Activated CD4-positive, alpha-beta T cell treated with anti-CD3 and anti-CD28 coated beads, Interleukin-2, amount 50 U/mL, for 4 hours (primary cell): ENCODE measurements at regions not wholly inside any gene's neighbourhood (a gene's known extent, or its start where the extent isn't known, plus 50 kb on each side); places are given as distances from the start of the nearest gene placed in this dataset.
A peak's percentile ranks its signal among the peaks of the same experiment; 100 is the strongest.
"Not testable (repeated sequence)": the region's sequence is repeated elsewhere in the genome, so short reads cannot be mapped to it uniquely, and the experiment has no call there.

Source experiments
- DNase-seq, 2 experiments: peaks; one replicate each; pipeline ENCODE4 v3.0.0-alpha.2; 2020

DNA sequence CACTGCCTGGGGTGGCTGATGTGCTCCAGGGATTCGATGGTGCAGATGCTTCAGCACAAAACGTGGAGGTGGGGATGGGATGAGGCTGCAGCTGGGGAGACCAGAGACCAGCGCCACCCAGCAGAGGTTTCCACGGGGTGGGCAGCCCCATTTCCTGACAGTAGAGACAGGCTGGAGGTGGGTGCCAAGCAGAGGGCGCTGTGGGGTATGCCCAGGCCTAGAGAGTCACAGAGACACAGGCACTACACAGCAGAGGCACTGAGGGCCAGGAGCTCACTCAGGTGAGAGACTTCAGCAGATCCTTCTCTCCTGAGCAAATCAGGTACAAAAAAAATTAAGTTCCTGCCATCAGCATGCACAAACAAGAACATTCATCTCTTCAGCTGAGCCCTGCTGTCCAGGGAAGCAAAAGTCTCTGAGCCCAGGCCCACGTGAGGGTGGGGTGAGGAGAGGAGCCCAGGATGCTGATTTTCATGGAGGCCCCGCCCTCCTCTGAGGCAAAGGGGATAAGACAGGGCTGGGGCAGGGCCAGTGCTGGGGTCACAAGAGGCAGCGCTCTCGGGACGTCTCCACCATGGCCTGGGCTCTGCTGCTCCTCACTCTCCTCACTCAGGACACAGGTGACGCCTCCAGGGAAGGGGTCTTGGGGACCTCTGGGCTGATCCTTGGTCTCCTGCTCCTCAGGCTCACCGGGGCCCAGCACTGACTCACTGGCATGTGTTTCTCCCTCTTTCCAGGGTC, 53.1 kb downstream of the GGTLC2 start:
- no peak for DNase-seq

DNA sequence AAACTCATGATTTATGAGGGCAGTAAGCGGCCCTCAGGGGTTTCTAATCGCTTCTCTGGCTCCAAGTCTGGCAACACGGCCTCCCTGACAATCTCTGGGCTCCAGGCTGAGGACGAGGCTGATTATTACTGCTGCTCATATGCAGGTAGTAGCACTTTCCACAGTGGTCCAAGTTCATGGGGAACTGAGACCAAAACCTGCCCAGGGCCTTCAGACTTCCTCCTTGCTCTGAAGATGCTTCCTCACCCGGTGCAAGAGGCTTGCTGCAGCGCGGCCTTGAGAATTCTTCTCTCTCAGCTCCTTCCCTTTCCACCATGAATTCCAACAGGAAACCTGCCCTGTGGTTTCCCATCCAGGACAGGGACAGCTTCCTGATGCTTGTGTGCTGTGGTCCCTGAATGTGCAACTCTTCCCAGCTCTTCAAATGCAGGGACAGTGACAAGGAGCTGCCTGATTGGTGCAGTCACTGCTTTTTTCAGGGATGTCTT, 53.9 kb downstream of the GGTLC2 start:
- no peak for DNase-seq

DNA sequence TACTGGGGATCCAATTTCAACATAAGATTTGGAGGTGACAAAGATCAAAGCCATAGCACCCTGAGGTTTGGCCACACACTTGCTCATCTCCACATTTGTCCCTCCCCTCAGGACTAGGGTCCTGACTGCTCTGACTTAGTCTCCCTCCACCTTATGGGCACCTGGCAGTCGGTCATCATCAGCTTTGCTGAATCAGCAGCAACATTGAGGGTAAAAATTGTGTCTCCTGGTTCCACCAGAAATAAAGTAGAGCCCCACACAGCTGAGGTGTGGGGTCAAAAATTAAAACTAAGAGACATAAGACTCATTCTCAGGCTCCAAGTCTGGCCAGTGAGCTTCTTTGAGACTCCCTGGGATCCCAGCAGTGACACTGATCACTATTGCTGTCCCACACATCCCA, 56.2 kb downstream of the GGTLC2 start:
- DNase-seq = no peak

DNA sequence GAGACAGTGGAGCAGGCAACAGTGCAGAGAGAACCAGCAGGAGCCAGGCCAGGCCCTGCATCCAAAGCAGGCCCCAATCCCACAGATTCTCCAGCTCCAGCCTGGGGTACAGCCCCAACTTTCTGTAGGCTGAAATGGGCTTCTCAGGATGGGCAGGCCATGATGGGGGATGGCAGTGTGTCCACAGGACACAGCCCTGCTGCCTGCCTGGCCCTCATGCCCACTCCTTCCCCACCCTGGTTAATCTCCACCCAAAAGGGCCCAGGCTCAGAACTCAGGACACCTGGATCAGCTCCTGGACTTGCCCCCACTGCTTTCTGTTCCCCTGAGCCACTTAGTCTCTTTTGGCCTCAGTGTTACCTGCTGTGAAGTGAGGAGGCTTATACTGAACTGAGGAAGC, 57.1 kb downstream of the GGTLC2 start:
- DNase-seq = not testable (repeated sequence)

DNA sequence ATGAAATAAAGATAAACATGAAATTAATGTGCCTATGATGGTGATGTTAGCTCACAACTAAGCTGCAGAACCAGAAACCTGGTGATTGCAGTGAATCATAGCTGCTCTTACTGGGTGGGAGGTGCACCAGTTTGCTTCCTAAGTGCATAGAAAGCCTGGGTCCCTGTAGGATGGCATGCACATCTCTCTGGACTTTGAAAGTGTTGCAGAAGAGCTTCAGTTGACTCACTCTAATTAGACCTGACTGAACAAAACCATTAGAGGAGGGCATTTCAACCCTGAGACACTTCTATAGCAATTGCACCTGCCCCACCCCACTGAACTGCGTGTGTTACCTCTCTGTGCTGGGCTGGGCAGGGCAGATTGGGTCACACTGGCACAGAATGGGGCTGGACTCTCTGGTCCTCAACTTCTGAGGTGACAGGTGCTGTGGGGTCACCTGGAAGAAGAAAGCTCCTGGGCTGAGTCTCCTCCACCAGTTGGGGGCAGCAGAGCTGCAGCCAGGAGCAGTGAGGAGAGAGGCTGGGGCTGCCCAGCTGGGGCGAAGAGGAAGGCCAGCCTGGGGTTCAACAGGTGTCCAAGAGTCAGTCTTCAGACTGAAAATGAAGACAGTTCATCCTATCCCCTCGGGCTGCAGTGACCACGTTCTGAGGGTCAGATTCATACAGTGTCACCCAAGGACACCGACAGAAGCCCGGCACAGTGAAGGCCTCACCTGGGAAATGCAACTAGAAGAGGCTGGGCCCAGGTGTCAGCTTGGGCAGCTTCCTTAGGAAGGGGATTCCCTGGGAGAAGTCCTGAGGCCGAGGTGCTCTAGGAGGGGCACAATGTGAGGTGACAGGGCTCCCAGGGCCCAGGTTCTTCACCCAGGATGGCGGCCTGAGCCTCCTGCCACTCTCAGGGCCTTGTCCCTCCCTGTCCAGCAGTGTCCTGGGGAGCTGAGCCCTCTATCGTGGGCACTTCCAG, 58.1 kb downstream of the GGTLC2 start:
- no peak for DNase-seq

DNA sequence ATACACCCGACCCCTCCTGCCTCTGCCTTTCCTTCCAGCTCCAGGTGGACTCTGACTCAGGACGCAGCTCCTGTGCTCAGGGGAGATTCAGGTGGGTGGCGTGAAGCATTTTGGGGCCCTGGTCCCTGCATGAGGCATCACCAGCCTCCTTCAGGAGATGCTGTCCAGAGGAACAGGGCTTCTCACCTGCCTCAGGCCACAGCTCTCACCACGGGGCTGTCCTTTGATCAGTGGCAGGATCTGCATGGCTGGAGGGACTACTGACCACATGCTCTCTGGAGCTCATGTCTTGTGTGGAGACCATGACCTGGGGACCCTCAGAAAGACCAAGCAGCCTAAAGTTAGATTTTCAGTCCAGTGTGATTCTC, 58.8 kb downstream of the GGTLC2 start:
- no peak for DNase-seq

DNA sequence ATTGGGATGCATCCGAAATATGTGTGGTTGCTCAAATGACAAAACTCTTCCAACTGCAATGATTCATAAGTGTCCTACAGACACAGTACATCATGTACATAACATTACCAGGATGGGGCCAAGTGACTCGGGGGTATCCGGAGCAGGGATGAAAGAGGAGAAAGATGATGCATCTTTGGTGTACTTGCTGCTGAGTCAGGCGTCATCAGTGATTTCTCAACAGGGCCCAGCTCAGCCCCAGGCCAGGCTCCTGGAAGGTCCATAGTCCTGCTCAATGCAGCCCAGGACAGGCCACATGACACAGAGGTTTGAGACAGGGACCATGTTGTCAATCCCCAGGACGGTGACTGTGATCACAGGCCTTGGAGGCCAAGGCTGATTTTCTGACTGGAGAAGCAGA, 59.3 kb downstream of the GGTLC2 start:
- DNase-seq = no peak

DNA sequence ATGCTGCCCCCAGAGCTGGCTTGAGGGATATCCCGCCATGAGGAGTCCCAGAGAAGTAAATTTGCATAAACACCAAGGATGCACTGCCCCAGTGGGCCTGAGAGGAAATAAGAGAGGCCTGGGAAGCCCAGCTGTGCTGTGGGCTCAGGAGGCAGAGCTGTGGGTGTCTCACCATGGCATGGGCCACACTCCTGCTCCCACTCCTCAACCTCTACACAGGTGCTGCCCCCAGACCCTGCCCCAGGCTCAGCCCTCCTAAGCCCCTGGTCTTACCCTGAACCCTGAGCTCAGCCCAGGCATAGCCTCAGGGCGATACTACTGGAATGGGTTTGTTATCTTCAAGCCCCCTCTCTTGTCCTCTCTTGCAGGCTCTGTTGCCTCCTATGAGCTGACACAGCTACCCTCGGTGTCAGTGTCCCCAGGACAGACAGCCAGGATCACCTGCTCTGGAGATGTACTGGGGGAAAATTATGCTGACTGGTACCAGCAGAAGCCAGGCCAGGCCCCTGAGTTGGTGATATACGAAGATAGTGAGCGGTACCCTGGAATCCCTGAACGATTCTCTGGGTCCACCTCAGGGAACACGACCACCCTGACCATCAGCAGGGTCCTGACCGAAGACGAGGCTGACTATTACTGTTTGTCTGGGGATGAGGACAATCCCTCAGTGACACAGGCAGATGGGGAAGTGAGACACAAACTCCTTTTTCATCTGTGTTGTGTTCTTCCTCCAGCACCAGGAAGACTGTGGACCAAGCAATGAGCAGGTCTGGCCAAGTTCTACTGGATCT, 59.9 kb downstream of the GGTLC2 start:
- no peak for DNase-seq

DNA sequence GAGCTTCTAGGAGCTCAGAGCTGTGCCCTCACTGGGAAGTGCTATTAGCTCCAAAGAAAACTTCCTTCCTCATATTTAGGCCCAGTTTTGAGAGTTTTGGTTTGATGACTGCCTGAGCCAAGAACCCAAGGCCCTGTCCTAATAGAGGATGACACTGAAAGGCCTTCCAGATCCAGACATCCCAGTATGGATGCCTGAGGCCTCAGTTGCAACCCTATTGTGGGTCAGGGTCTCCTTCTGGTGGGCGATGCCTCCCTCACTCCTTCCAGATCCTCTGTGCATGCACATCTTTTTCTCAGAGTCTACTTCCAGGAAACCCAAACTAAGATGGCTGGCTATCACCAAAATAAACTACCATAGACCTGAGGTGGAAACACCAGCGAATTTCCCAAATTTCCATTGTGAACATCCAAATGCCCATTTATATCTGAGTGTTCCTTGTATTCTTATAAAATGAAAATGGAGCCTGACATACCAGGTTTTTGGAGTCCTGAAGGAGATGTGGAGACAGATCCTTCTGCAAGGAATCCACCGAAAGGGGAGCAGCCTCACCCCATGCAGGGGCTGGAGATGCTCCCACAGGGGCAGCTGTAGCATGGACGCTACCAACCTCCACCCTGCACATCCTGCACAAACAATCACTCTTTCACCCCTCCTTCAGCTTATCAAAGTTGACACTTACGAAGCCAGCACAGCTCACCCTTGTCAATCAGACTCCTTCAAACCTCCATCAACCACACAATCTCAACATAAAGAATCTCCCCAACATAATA, 61.1 kb downstream of the GGTLC2 start:
- DNase-seq = no peak

DNA sequence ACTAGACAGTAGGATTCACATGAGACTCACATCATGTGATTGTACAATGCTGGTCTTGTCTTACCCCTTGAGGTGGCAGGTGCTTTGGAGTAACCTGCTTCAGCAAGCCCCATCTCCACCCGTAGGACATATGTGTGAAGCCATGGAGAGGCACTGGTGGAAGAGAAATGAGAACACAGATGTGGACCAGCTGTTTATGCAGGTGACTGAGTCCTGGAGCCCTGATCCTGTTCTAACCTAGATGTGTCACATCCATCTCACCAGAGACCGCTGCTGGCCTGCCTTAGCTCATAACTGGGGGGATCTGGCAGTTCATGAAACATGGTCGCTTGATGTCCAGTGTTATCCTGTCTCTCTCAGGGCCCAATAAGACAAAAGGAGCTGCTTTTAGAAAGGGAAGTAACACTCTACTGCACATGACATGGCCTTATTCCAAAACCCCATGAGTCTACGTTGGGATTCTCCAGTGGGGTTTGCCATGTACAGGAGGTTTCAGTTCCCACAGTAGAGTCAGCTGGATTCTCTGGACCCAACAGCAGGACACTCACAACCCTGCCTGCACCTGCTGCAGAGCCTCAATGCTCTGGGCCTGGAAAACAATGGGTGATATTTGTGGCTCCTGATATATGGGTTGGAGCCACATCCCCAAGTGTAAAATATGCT, 62.0 kb downstream of the GGTLC2 start:
- DNase-seq = no peak

DNA sequence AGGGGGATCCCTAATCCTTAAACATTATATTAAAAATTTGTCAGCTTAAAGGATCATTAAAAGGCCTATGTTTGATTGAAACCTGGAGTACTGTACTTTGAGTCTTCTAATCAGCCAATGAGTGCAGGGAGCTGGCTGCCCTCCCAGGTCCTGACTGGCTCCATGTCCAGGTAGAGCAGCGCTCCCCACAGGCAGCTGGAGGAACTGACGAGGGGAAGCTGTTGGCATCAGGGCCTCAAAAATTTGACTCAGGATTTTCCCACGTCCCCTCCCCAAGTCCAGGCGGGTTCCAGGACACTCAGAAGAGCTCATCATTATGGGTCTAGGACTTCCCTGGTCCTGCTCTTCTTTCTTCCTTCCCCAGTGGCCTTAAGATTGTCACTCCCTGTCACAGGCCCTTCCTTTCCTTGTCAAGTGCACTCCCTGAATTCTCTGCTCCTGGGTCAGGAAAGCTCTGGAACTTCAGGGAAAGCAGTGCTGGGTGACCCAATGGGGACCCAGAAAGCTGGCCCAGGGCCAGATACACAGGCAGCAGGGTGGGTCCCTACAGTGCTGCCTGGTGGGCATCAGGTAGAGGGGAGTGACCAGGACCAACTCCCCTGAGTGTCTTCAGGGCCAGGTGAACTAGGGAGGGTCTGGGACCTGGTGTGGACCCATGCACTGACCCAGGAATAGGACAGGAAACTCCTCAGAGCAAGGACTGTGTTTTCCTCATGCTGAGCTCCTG, 65.5 kb downstream of the GGTLC2 start:
- DNase-seq = no peak

DNA sequence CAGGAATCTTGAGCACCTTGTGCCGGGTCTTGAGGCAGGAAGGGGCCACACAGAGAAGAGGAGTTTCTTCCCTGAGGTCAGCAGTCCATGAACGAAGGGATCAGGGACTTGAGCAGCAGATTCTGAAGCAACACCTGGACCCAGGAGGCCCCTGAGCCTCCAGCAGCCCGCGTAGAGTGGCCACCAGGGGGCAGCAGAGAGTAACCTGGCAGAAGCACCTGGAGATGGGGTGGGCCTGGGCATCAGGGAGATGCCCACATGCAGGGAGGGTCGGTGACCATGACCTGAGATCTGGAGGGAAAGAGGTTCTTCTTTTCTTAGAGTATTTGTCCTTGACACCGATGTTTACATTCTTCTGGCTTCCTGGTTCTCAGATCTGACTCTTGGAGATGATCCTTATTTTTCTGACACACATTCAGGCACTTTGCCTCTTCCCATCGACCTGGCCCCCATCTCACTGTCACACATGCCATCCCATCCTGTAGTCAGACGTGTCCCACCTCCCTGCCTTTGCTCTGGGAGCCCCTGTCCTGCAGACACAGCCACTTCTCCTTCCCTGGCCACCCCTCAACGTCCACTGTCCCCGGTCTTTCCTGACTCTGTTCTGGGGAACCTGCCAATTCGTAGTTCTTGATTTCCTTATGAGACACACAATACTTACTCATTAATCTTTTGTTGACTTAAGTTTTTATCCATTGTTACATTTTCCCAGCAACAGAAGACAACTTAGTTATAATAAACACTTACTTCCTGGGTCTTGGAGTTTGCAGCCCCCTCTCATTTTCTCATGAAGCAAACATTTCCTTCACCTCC, 66.5 kb downstream of the GGTLC2 start:
- DNase-seq = peak; percentile 70 to 73

DNA sequence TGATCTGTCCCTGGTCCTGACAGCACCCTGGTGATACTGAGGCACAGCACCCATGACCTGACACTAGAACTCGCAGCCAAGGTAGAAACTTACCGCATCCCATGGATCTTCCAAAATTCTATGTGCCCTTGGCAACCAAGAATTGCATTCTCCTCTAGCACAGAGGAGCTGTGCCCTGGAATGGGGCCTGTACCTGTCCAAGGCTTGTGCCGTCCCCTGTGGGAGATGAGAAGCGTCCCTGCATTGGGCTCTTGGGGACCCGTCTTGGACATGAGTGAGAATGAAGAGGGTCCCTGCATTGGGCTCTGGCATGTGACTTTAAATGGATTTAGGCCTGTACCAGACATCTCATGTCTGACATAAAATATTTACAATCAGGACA, 67.1 kb downstream of the GGTLC2 start:
- DNase-seq = no peak

DNA sequence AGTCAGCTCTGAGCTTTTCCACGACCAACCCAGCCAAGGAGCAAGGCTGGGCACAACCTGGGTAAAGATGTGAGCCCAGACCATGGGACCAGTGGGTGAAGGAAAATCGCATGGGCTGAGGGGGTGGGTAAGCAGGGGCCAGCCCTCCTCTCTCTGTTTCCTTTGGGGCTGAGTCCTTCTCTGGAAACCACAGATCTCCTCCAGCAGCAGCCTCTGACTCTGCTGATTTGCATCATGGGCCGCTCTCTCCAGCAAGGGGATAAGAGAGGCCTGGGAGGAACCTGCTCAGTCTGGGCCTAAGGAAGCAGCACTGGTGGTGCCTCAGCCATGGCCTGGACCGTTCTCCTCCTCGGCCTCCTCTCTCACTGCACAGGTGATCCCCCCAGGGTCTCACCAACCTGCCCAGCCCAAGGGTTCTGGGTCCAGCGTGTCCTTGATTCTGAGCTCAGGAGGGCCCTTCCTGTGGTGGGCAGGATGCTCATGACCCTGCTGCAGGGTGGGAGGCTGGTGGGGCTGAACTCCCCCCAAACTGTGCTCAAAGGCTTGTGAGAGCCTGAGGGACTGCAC, 67.8 kb downstream of the GGTLC2 start:
- no peak for DNase-seq

DNA sequence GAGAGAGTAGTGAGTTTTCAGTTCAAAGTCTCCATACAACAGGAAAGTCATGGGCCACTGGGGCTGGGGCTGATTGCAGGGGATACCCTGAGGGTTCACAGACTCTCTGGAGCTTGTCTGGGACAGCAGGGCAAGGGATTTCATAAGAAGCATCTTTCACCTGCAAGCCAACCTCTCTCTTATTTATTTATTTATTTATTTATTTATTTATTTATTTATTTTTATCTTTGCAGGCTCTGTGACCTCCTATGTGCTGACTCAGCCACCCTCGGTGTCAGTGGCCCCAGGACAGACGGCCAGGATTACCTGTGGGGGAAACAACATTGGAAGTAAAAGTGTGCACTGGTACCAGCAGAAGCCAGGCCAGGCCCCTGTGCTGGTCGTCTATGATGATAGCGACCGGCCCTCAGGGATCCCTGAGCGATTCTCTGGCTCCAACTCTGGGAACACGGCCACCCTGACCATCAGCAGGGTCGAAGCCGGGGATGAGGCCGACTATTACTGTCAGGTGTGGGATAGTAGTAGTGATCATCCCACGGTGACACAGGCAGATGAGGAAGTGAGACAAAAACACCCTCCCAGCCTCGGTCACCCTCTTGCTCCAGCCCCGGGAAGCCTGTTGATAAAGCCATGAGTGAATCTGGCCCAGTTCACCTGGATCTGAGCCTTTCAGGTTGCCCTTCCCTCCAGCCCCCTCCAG, 68.4 kb downstream of the GGTLC2 start:
- DNase-seq = no peak

DNA sequence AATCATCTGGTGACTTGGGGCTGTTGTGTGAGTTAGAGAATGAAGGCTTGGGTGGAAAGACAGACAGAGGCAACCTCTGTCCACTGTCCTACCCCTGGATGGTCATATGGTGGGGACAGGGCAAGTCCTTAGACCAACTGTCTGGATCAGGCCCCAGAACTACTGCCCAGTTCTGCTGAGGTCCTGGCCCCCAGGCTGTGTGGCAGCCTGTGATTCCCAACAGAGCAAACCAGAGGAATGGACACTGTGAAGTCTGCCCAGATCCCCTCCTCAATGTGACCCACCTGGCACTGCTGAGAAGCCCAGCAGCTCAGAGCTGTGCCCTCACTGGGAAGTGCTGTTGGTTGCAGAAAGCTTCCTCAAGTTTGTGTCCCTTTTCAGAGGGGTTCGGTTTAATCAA, 69.0 kb downstream of the GGTLC2 start:
- no peak for DNase-seq

DNA sequence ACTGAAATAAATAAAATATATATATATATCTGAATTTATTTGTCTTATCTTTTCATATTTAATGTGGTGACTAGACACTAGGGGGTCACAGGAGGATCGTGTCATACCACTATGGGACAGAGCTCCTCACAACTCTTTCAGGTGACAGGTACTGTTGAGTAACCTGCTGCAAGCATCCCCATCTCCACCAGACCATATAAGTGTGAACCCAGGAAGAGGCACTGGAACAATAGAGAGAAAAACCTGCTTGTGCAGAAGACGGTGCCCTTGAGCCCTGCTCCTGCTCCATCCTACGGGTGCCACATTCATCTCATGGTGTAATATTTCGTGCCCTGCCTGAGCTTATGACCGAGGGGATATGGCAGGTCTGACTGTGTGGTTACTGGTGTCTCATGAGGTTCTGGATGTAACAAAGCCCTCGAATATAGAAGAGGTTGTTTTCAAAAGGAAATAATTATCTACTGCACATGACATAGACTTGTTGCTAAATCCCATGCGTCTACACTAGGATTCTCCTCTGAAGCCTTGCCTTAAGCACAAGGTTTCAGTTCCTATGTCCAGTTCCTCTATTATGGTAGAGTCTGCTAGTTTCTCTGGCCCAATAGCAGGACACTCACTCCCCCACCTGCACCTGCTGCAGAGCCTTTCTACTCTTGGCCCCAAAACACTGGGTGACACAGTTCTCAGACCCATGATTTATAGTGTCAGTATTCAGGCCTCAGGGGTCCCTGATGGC, 70.4 kb downstream of the GGTLC2 start:
- no peak for DNase-seq

DNA sequence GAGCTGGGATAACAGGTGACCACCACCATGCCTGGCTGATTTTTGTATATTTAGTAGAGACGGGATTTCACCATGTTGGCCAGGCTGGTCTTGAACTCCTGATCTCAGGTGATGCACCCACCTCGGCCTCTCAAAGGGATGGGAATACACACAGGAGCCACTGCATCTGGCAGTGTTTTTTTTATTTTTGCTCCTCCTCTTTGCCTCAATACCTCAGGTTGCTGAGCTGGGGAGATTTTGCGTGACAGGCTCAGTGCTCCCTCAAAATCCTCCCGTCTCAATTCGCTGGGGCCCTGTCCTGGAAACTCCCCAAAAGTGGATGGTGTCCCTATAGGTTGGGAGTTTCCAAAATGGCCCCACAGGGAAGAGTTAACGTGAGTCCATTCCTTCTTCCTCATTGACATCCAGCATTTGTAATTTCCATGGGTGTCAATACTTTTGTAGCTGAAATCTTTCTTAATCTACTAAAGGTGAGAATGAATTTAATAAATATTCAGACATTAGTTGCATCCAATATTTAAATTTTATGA, 71.8 kb downstream of the GGTLC2 start:
- DNase-seq = no peak
